ENCODE measurements at regions not wholly inside any gene's neighbourhood (a gene's known extent, or its start where the extent isn't known, plus 50 kb on each side); places are given as distances from the start of the nearest gene placed in this dataset.
A peak's percentile ranks its signal among the peaks of the same experiment; 100 is the strongest.

DNA sequence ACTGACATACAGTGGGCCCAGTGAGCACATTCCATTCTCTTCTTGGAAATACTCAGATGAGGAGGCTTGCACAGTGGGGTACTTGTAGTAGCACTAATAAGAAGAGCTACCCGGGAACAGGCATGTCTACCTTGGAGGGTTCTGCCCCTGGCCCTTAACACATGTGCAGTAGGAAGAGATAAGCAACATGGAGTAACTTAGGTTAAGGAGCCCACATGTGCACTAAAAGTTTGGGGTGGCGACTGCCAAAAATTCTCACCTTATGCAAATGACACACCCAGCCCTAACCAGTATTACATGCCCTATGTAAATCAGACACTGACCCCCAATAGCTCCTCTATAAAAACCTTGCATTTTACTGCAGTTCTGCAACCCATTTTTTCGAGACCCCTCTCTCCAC is 1313.3 kb downstream of the KCNT2 start:
- Histone ChIP-seq H3K9me3 (no peaks in the 10 kb centered on the region), H3K27ac (ENCODE audit: low read length) (no peak overlapping the region), H3K4me1 (ENCODE audit: control insufficient read depth in 1 of 2, extremely low read depth in 1 of 2, insufficient read depth in 2 of 2, low read length in 2 of 2) (no peaks in the 10 kb centered on the region), H3K4me3 (ENCODE audit: control insufficient read depth in 1 of 2, extremely low read depth in 1 of 2, low read length in 1 of 2) (no peak overlapping the region), H3K27me3 (replicated peaks in 1 of 2; ENCODE audit: control insufficient read depth in 2 of 2, extremely low read depth in 1 of 2, insufficient read depth in 2 of 2, low read length in 1 of 2) (no peaks in the 10 kb centered on the region), H3K36me3 (ENCODE audit: control insufficient read depth in 2 of 2, extremely low read depth in 1 of 2, insufficient read depth in 1 of 2, low read length in 1 of 2) (no peaks in the 10 kb centered on the region)
- H3K9me3 Mint-ChIP-seq, result no peaks in the 10 kb centered on the region
- no peaks in the 10 kb centered on the region for H3K27me3 Mint-ChIP-seq
- ATAC-seq (replicated peaks in 1 of 4) (no peak), DNase-seq (no peak)
- CTCF ChIA-PET, result no interaction called here
- H3K4me1 Mint-ChIP-seq, result no peaks in the 10 kb centered on the region
- H3K4me3 Mint-ChIP-seq, result no peak overlapping the region
- 71% methylated on average over 3 of the region's 3 CpGs for WGBS (ENCODE audit: insufficient coverage)
- POLR2A ChIA-PET, result no interaction called here
- H3K36me3 Mint-ChIP-seq, result no peaks in the 10 kb centered on the region
- no peak overlapping the region for H3K27ac Mint-ChIP-seq

DNA sequence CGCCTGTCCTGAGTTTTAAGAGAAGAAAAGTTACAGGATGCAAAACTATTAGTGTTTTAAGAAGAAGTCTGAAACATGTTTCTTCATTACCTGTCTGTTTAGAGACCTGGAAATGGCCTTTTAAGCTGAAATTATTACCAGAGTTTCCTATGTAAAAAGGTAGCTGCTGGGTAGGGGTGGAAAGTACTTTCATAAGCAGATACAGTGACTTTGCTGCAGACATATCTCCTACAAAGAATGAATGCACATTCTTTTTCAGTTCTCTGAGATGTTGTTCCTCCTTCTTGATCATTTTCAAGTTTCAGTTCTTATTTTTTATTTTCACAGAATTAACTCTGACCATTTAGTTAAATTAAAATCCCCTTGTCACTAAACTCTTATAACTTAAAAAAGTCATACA is 1329.6 kb downstream of the KCNT2 start:
- DNase-seq, result no peak
- ChIA-PET POLR2A (interaction anchor here in 1 of 2 donors (0.6 kb wide), 1 partner anchor 1126 kb away, joined by 3 read pairs; no protein-coding TSS in a partner anchor), CTCF (no interaction called here)
- Histone ChIP-seq H3K27ac (ENCODE audit: low read length) (no peak overlapping the region), H3K27me3 (replicated peaks in 1 of 2; ENCODE audit: control insufficient read depth in 2 of 2, extremely low read depth in 1 of 2, insufficient read depth in 2 of 2, low read length in 1 of 2) (no peaks in the 10 kb centered on the region), H3K4me3 (ENCODE audit: control insufficient read depth in 1 of 2, extremely low read depth in 1 of 2, low read length in 1 of 2) (no peak overlapping the region), H3K4me1 (ENCODE audit: control insufficient read depth in 1 of 2, extremely low read depth in 1 of 2, insufficient read depth in 2 of 2, low read length in 2 of 2) (no peaks in the 10 kb centered on the region), H3K9me3 (no peaks in the 10 kb centered on the region), H3K36me3 (ENCODE audit: control insufficient read depth in 2 of 2, extremely low read depth in 1 of 2, insufficient read depth in 1 of 2, low read length in 1 of 2) (no peaks in the 10 kb centered on the region)
- no peak overlapping the region for H3K27ac Mint-ChIP-seq
- H3K4me1 Mint-ChIP-seq, result no peaks in the 10 kb centered on the region
- ATAC-seq (replicated peaks in 1 of 4), result no peak
- H3K4me3 Mint-ChIP-seq, result no peak overlapping the region
- WGBS (ENCODE audit: insufficient coverage), result no CpG with 5 or more reads among the region's 1 CpG
- H3K36me3 Mint-ChIP-seq, result no peaks in the 10 kb centered on the region
- H3K9me3 Mint-ChIP-seq, result no peaks in the 10 kb centered on the region
- no peaks in the 10 kb centered on the region for H3K27me3 Mint-ChIP-seq

DNA sequence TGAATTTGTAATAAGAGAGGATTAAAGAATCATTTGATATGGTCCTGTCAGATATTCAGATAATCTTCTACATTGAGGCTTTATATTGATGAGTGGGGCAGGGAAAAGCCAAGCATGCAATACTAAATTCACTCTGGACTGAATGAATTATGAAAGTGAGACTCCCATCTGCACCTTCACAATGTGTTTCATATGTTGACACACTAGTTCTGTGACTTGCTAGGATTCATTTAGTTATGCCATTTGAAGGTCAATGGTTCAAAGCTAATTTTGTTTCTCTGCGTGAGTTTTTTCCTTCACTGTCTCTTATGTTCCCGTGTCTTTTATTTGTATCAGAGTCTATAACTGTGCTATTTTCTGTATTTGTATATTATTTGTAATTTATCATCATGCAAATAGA is 1332.5 kb downstream of the KCNT2 start:
- ATAC-seq (replicated peaks in 1 of 4) (no peak), DNase-seq (no peak)
- no CpG with 5 or more reads among the region's 2 CpGs for WGBS (ENCODE audit: insufficient coverage)
- Mint-ChIP-seq H3K4me3 (no peak overlapping the region), H3K9me3 (peaks cover 0 to 4% (median 0%) of the 10 kb centered on the region in 3 donors), H3K36me3 (no peaks in the 10 kb centered on the region), H3K27ac (no peak overlapping the region), H3K27me3 (no peaks in the 10 kb centered on the region), H3K4me1 (no peaks in the 10 kb centered on the region)
- ChIA-PET CTCF (no interaction called here), POLR2A (no interaction called here)
- Histone ChIP-seq H3K27ac (ENCODE audit: low read length) (no peak overlapping the region), H3K9me3 (no peaks in the 10 kb centered on the region), H3K4me1 (ENCODE audit: control insufficient read depth in 1 of 2, extremely low read depth in 1 of 2, insufficient read depth in 2 of 2, low read length in 2 of 2) (no peaks in the 10 kb centered on the region), H3K36me3 (ENCODE audit: control insufficient read depth in 2 of 2, extremely low read depth in 1 of 2, insufficient read depth in 1 of 2, low read length in 1 of 2) (no peaks in the 10 kb centered on the region), H3K27me3 (replicated peaks in 1 of 2; ENCODE audit: control insufficient read depth in 2 of 2, extremely low read depth in 1 of 2, insufficient read depth in 2 of 2, low read length in 1 of 2) (no peaks in the 10 kb centered on the region), H3K4me3 (ENCODE audit: control insufficient read depth in 1 of 2, extremely low read depth in 1 of 2, low read length in 1 of 2) (no peak overlapping the region)

DNA sequence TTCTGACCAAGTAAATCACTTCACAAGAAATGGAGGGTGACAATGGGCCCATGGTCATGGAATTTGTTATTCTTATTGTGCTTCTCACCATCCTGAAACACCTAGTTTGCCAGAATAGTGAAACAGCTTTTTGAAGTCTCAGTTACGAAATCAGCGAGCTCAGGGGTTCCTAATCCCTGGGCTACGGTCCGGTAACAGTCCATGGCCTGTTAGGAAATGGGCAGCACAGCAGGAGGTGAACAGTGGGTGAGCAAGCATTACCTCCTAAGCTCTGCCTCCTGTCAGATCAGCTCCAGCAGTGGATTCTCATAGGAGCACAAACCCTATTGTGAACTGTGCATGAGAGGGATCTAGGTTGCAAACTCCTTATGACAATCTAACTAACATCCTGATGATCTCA is 1356.3 kb downstream of the KCNT2 start:
- Mint-ChIP-seq H3K4me1 (no peaks in the 10 kb centered on the region), H3K9me3 (no peaks in the 10 kb centered on the region), H3K4me3 (no peak overlapping the region), H3K36me3 (no peaks in the 10 kb centered on the region), H3K27ac (no peak overlapping the region), H3K27me3 (no peaks in the 10 kb centered on the region)
- ChIA-PET CTCF (no interaction called here), POLR2A (no interaction called here)
- Histone ChIP-seq H3K36me3 (ENCODE audit: control insufficient read depth in 2 of 2, extremely low read depth in 1 of 2, insufficient read depth in 1 of 2, low read length in 1 of 2) (no peaks in the 10 kb centered on the region), H3K27ac (ENCODE audit: low read length) (no peak overlapping the region), H3K9me3 (no peaks in the 10 kb centered on the region), H3K27me3 (replicated peaks in 1 of 2; ENCODE audit: control insufficient read depth in 2 of 2, extremely low read depth in 1 of 2, insufficient read depth in 2 of 2, low read length in 1 of 2) (no peaks in the 10 kb centered on the region), H3K4me3 (ENCODE audit: control insufficient read depth in 1 of 2, extremely low read depth in 1 of 2, low read length in 1 of 2) (no peak overlapping the region), H3K4me1 (ENCODE audit: control insufficient read depth in 1 of 2, extremely low read depth in 1 of 2, insufficient read depth in 2 of 2, low read length in 2 of 2) (no peaks in the 10 kb centered on the region)
- no peak for ATAC-seq (replicated peaks in 1 of 4)
- DNase-seq, result no peak
- 80% methylated on average over 1 of the region's 4 CpGs for WGBS (ENCODE audit: insufficient coverage)

DNA sequence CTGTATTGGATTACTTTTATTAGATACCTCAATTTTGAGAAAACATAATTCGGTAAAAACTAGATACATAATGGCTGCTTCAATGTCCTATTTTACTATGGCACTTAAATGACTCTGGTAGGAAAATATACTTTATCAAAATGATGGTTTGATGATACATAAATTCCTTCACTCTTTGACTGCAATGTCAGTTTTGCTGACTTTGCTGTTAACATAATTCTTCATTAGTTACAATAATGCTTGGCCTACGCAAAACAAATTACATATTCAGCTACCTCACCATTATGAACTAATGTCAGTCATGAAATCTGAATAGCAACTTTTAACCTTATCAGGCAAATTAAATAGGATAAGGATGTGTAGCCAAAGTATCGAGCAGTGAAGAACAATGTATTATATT is 1364.7 kb downstream of the KCNT2 start:
- Histone ChIP-seq H3K27ac (ENCODE audit: low read length) (no peak overlapping the region), H3K4me3 (ENCODE audit: control insufficient read depth in 1 of 2, extremely low read depth in 1 of 2, low read length in 1 of 2) (no peak overlapping the region), H3K4me1 (ENCODE audit: control insufficient read depth in 1 of 2, extremely low read depth in 1 of 2, insufficient read depth in 2 of 2, low read length in 2 of 2) (no peaks in the 10 kb centered on the region), H3K27me3 (replicated peaks in 1 of 2; ENCODE audit: control insufficient read depth in 2 of 2, extremely low read depth in 1 of 2, insufficient read depth in 2 of 2, low read length in 1 of 2) (no peaks in the 10 kb centered on the region), H3K36me3 (ENCODE audit: control insufficient read depth in 2 of 2, extremely low read depth in 1 of 2, insufficient read depth in 1 of 2, low read length in 1 of 2) (no peaks in the 10 kb centered on the region), H3K9me3 (no peaks in the 10 kb centered on the region)
- no CpG with 5 or more reads among the region's 3 CpGs for WGBS (ENCODE audit: insufficient coverage)
- Mint-ChIP-seq H3K27ac (no peak overlapping the region), H3K4me1 (no peaks in the 10 kb centered on the region), H3K36me3 (no peaks in the 10 kb centered on the region), H3K9me3 (no peaks in the 10 kb centered on the region), H3K27me3 (no peaks in the 10 kb centered on the region), H3K4me3 (no peak overlapping the region)
- ATAC-seq (replicated peaks in 1 of 4) (no peak), DNase-seq (no peak)
- ChIA-PET POLR2A (no interaction called here), CTCF (no interaction called here)

DNA sequence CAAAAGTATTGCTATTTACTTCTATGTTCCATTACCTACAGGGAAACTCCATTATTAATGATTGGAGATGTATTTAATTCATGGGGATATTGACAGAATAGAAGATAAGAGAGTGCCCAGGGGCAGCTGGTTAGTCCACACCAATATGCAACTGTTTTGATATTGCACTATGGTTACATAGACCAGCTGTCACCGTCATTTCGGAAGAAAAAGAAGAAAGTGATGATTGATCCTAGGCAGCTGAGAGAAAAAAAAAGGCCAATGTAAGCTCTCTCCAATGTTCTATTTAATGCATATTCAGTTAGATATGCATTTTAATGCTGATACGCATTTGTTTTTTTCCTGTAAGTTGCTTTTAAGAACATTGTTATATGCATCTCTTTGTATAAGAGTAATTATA is 1367.2 kb downstream of the KCNT2 start:
- CTCF ChIA-PET, result no interaction called here
- Histone ChIP-seq H3K36me3 (ENCODE audit: control insufficient read depth in 2 of 2, extremely low read depth in 1 of 2, insufficient read depth in 1 of 2, low read length in 1 of 2) (no peaks in the 10 kb centered on the region), H3K27me3 (replicated peaks in 1 of 2; ENCODE audit: control insufficient read depth in 2 of 2, extremely low read depth in 1 of 2, insufficient read depth in 2 of 2, low read length in 1 of 2) (no peaks in the 10 kb centered on the region), H3K27ac (ENCODE audit: low read length) (no peak overlapping the region), H3K4me3 (ENCODE audit: control insufficient read depth in 1 of 2, extremely low read depth in 1 of 2, low read length in 1 of 2) (no peak overlapping the region), H3K9me3 (no peaks in the 10 kb centered on the region), H3K4me1 (ENCODE audit: control insufficient read depth in 1 of 2, extremely low read depth in 1 of 2, insufficient read depth in 2 of 2, low read length in 2 of 2) (no peaks in the 10 kb centered on the region)
- H3K36me3 Mint-ChIP-seq, result no peaks in the 10 kb centered on the region
- no peaks in the 10 kb centered on the region for H3K4me1 Mint-ChIP-seq
- POLR2A ChIA-PET, result no interaction called here
- no peaks in the 10 kb centered on the region for H3K9me3 Mint-ChIP-seq
- no peak overlapping the region for H3K27ac Mint-ChIP-seq
- no CpG with 5 or more reads among the region's 3 CpGs for WGBS (ENCODE audit: insufficient coverage)
- no peaks in the 10 kb centered on the region for H3K27me3 Mint-ChIP-seq
- no peak for DNase-seq
- H3K4me3 Mint-ChIP-seq, result no peak overlapping the region
- ATAC-seq (replicated peaks in 1 of 4), result no peak

DNA sequence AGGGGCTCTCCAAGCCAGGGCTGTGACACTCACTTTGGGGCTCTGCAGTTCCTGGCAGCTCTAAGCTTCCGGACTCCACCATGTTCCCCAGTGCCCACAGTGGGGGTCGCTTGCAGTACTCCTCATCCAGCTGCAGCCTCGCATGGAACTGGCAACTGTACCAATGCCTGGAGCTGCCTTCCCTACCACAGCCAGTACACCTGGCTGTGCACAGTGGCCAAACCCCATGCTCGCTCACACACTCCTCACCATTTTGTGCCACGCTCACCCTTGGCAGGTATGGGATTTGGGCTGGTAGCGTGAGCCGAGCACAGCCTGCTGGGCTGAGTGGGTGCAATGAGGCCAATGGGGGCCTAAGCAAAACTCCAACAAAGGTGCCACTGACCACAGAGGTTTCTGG is 1369.9 kb downstream of the KCNT2 start:
- Histone ChIP-seq H3K27ac (ENCODE audit: low read length) (no peak overlapping the region), H3K9me3 (no peaks in the 10 kb centered on the region), H3K4me3 (ENCODE audit: control insufficient read depth in 1 of 2, extremely low read depth in 1 of 2, low read length in 1 of 2) (no peak overlapping the region), H3K27me3 (replicated peaks in 1 of 2; ENCODE audit: control insufficient read depth in 2 of 2, extremely low read depth in 1 of 2, insufficient read depth in 2 of 2, low read length in 1 of 2) (no peaks in the 10 kb centered on the region), H3K36me3 (ENCODE audit: control insufficient read depth in 2 of 2, extremely low read depth in 1 of 2, insufficient read depth in 1 of 2, low read length in 1 of 2) (no peaks in the 10 kb centered on the region), H3K4me1 (ENCODE audit: control insufficient read depth in 1 of 2, extremely low read depth in 1 of 2, insufficient read depth in 2 of 2, low read length in 2 of 2) (no peaks in the 10 kb centered on the region)
- DNase-seq, result no peak
- ChIA-PET POLR2A (no interaction called here), CTCF (no interaction called here)
- Mint-ChIP-seq H3K4me3 (no peak overlapping the region), H3K4me1 (no peaks in the 10 kb centered on the region), H3K36me3 (no peaks in the 10 kb centered on the region), H3K27ac (no peak overlapping the region), H3K9me3 (no peaks in the 10 kb centered on the region), H3K27me3 (no peaks in the 10 kb centered on the region)
- WGBS (ENCODE audit: insufficient coverage), result 98% methylated on average over 5 of the region's 7 CpGs
- peak in 1 of 4 experiments; percentile 30 for ATAC-seq (replicated peaks in 1 of 4)

Measured in T-cell (primary cell).